GM21529 (cell line): ENCODE measurements at regions not wholly inside any gene's neighbourhood (a gene's known extent, or its start where the extent isn't known, plus 50 kb on each side); places are given as distances from the start of the nearest gene placed in this dataset.

Source experiments
- ATAC-seq: cut with Tn5 transposase; IDR thresholded peaks from one replicate; pipeline ENCODE4 v1.9.1; 2021; ENCODE audit not compliant: unreplicated experiment

DNA sequence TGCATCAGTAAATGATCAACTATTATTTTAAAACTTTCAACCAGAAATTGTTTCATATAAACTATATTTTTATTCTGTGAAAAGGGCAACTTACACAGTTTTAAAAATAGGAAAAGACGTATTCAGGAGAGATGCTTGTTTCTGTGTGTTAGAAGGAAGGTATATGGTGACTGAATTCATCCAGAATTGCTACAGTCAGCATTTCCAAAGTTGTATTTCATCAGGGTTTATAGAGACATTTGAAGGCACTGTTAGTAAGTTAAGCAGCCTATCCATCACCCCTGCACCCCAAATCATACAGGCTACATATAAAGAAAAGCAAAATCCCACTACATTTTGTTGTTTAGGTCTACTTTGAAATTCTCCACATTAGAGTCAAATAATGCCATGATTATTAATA lies 716.0 kb downstream of the KCTD16 start:
- ATAC-seq, result no peak

DNA sequence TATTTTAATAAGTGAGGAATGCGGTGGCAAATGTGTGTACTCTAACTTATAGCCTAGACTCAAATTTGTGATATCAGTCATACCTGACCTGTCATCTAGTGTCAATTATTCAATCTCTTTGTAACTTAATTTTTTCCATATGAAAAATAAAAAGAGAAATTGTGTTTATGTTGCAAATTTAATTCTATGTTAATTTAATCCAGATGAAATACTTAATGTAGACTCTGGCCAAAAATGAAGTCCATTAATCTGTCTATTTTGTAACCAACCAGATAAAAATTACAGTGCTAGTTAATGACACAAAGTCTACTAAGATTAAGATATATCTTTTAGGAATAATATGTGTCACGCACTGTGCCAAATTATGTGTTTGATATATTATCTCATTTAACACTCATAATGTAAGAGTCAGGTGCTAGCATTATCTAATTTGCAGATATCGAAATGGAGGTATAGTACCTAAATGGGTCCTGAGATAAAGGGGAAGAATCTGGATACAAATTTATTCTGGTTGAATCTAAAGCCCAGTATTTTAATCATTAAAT lies 712.1 kb downstream of the KCTD16 start:
- ATAC-seq, result no peak

DNA sequence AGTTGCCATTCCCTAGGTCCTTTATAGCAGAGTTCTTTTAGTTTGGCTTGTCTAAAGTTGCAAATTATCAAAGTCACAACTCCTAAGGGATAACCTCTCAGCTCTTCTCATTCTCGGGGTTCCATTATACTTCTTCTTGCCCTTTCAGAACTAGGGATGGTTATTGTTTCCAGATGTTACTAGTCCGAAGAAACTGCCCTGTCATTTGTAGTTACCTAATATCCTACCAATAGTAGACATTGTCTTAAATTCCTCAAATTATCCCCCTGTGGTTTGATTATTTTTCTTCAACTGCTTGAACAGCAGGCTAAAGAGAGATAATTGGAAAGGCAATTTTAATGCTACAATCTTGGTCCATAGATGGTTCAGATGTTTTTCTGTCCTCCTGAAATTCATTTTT lies 709.8 kb downstream of the KCTD16 start:
- ATAC-seq, result no peak

DNA sequence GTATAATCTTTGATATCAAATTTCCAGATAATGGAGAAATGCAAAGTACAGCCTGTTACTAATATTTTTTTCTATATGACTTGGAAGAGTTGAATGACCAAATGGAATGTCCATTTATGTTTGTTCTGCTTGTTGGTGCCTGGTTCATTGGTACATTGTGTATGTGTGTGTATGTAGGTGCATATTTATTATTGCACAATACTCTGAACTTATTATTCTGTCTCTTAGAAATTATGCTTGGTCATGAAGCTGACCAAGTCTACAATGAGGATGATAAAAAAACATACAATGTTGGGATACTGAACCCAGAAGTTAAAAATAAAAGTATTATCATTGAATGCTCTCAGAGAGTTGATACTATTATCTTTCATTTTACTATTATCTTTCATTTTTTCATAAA lies 706.3 kb downstream of the KCTD16 start:
- no peak for ATAC-seq

DNA sequence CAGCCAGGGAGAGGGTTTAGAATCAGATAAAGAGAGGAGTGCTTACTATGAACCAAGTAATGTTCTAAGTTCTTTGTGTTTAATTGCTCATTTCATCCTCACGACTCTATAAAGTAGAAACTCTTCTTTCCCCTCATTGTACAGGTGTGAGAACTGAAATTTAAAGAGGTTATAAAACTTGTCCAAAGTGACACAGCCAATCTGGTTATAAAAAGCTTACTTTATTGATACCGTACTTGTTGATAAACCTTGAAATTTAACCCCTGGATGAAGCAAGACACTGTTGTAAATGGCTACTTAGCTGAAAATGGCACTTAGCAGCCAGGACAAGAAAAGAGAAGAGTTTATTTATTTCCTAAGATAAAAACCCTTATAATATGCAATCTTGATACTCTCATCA lies 702.4 kb downstream of the KCTD16 start:
- no peak for ATAC-seq

DNA sequence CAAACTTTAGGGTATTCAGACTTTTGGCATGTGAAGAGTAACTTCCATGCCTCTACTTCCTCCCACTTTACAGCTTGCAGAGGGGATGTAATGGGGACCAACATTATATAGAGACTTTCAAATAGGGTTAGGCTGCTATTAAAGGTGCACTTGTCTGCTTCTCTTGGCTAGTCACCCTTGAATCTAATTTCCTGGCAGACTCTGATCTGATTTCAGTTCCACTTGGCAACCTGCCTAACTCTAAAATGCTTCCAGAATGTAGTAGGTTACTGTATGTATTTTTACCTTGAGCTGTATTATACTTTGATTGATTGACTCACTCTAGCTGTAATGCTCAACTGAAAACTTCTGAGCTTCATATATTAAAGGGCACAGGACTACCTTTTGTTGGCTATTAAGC lies 693.4 kb downstream of the KCTD16 start:
- no peak for ATAC-seq

DNA sequence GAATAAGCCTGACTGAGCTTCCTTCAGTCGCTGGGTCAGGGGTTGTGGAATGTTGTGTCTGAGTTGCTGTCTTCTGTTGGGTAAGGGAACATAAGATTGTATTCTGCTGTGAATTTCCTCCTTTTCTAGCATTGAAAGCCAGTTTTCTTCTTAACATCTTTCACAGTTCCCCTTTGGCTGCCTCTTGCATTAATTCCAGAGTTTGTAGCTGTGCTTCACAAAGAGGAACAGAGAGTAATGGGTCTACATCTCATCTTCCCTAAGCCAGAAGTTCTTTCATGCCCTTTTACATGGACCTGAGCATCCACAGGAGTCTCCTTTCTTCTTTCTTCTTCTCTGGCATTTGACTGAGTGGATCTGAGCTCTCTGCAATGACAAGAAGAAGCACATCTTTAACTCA lies 686.8 kb downstream of the KCTD16 start:
- ATAC-seq, result no peak

DNA sequence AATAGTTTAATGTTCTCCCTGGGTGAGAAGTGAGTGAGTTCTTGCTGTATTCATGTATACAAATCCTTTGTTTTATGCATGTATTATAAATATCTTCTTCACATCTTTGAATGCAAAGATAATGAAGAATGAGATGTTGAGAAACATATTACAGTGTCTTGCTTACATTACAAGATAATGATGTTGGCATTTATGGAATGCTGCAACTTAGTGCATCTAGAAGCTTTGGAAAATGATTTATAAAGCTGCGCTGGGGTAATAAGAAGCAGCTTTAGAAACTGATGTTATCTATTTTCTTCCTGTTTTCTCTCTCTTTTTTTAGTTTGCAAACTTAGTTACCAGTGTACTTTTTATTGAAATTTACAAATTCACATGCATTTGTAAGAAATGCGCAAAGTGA lies 673.4 kb downstream of the KCTD16 start:
- ATAC-seq, result no peak

DNA sequence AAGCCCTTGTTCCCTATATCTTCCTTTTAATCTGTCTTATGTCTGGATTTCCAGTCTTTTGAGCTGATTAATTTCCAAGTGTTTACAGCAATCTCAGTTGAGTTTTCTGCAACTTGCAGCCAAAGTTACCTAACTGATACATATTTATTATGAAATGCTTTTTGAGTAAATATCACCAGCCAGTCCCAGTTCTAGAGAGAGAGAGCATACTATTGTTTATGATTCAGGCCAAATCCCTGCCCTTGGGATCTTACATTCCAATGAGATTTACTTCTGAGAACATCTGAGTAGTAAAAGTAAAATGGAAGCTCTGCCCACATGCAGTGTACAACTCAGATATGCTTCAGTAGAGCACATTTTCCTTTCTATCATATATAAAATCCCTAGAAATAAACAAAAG lies 661.7 kb downstream of the KCTD16 start:
- ATAC-seq, result no peak

DNA sequence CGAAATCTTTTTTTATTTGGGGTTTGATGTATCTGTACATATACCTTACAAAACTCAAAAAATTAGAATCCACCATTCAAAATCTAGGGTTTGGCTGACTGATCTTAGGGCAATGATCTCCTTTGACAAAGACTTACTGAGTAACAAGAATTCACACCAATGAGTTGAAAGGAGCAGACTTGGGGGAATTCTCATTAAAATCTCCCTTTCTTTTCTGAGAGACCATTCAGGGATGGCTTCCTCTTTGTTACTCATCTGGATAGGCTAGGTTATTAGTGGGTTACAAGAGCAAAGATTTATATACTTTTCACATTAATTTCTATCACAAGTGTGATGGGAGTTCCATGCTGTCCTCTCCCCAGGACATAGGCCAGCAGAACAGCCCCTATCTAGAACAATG lies 661.0 kb downstream of the KCTD16 start:
- ATAC-seq, result no peak

DNA sequence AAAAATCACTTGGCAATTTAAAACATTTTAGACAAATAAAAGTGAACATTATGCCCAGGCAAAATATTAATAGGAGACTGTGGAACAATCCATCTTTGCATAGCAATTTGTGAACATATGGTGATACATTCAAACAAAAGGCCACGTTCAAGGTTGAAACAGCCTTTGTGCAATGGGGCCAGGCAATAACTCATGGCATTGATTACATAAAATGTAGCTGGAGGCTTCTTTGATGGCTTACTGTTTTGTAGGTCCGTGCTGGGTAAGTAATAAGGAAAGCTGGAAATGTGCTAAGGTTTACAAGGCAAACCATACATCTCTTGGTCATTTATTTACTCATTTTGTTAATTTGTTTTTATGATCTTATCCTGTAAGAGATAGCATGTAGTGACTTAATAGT lies 651.8 kb downstream of the KCTD16 start:
- no peak for ATAC-seq

DNA sequence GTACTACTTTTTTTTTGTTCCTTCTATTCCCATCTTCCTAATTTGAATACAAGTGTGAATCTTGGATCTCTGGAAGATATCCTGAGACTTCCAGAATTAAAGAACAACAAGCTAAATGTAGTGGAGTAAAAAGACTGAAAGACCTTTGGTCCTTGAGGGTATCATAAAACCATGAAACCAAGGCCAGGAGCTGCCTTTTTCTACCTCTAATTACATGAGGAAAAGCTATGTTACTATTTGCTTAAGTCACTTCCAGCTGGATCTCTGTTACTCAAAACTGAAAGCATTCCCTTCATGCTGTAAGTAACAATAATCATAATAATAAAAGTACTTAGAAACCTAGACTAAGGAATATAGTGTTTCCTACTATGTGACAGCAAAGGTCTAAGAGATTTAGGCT lies 649.6 kb downstream of the KCTD16 start:
- ATAC-seq, result no peak

DNA sequence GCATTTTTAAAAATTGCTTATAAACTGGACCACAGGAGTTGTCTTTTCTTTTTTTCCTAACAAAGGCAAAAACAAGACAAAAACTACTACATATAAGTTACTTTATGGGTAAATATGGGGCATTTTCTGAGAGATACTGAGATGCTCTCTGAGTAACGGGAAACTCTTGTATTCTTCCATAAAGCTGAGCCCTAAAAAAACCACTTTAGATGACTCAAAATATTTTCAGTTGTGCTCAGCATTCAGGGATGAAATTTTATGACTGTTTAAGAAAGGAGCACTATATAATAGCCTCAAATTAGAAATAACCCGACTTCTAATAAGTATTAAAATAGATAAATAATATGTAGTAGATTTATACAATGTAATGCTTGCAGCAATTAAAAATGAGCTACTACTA lies 644.5 kb downstream of the KCTD16 start:
- no peak for ATAC-seq

DNA sequence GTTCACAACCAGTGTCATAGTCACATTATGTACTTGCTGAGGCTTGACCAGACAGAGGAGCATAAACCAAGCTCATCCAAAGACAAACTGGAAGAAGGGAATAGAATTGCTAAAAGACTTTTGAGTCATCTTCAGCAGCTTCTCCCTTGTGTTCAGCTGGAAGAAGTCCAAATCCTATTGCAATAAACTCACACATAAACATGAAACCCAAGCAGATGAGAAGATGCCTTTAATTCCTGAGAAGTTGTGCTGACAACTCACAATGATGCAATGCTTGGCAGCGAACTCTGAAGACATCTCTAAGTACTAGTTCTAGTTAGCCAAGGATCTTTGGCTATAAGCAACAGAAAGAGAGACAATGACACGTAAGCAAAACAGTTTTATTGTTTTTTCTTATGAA lies 642.1 kb downstream of the KCTD16 start:
- no peak for ATAC-seq

DNA sequence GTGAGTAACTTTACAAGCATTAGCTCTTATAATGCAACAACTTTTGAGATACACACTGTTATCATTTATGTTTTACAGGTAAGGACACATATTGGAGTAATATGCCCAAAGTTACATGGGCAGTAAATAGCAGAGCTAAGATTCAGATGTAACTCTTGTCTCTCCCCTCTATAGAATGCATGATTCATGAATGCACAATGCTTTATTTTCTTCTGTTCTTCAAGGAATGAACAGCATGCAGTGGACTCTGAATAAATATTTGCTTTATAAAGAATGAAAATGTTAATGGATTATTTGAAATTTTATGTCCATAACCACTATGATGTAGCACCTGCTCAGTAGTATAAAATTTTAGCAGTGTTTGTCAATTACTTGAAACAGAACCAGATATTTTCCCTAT lies 629.5 kb downstream of the KCTD16 start:
- no peak for ATAC-seq

DNA sequence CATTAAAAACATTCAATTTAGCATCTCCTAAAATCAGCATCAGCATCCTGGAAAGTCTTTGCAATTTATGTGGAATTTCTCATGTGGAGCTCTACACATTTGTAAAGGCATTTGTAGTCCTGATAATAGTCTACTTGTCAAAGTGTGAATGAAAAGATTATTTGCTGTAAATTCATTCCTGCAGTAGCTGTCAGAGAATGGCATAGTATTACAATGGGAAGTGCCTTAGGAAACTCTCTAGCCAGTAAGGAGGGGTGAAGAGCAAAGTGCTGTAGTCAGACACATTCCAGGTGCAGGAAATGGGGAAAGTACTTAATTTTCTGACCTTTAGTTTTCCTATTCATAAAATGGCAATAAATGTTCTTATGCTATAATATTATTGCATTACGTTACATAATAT lies 627.9 kb downstream of the KCTD16 start:
- no peak for ATAC-seq

DNA sequence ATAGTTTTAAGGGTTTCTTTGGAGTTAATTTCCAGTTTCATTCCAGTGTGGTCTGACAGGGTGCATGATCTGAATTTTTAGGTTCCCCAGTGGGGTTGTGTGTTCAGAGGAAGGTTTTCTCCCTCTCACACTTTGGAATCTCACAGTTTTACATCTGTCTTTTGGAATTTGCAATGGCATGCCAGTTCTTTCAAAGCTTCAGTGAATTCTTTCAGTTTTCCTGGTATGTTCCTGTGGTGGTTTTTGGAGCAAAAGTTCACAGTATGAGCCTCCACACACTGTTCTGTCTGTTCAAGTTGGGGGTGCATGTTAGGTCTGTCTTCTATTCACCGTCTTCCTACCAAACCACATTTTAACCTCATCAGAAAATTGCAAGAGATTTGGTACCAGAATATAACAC lies 624.2 kb downstream of the KCTD16 start:
- ATAC-seq, result no peak

DNA sequence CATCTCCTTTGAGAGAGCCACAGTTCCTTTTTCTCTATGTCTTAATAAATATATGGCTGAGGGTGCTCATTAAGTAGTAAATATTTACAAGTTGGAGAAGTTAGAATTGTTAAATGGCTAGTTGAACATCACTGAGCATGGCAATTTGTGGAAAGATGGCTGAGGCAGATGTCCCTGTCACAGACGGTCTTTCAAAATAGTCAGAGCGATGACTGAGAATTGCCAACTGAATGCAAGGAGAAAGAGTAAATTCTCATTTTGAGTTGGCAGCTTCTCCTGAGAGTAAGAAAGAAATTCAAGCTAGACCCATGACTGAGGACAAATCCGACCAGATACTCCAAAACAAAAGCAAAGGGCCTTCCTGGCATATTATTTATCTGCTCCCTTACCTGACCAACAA lies 617.9 kb downstream of the KCTD16 start:
- ATAC-seq, result no peak

DNA sequence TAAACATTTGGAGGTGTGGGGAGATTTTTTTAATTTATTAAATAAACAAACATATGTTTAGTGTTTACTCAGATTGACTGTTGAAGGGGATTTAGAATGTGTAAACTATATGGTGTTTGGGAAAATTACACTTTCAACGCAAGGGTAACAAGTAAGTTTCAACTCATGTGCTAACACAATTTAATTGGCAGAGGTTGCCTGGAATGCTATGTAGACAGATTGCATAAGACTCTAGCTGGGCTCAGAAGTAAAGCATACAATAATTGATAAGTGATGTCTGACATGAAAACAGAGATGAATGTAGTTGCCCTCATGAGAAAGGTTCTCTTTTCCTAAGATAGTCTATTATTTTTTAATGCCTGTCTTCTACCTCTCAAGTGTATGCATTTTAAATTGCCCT lies 617.4 kb downstream of the KCTD16 start:
- ATAC-seq, result no peak

DNA sequence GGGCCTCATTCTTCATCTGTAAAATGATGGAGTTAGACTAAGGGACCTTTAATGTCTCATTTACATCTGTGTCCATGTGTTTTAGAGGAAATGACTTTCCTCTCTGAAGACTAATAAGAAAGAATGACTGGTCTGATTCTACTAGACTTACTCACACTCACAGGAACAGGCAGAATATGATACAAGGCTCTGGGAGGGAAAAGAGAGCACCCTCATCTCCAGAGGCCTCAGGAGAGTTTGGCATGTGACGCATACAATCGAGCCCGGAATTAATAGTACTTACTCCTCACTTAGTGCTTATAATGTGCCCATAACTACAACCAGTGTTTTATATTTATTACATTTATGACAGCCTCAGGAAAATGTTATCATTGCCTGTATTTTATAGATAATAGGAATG lies 608.7 kb downstream of the KCTD16 start:
- ATAC-seq, result no peak

DNA sequence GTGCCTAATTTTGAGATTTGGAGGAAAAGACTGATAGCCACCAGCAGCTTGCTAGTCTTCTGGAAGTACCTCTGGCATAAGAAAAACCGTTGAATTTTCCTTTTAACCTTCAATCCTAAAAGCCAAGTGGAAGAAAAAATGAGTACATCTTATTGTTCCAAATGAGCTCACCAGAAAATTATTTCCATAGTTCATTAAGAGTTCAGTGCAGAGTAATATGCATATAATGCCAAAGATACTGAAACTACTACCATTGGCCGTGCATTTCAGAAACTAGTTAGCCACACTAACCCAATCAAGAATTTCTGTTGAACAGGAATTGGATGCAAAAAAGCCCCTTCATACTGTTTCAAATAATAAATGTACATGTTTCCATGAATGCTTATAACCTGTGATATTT lies 607.9 kb downstream of the KCTD16 start:
- no peak for ATAC-seq

DNA sequence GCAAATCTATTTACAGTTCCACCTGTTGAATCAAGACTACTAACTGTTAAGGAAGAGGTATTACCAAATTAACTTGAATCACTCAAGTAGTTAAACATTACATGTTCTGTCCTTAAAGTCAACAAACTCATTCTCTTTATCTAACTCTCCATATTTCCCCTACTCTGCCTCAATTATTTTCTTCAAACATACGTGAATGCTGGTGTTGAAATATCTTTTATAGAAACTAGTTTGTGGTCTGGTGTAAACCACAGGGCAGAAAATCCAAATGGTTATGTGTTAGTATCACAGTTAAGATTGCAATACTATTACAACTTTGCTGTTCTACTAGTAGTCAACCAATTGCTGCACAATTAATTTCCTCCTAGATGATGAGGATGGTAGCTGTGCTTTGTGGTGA lies 603.5 kb downstream of the KCTD16 start:
- no peak for ATAC-seq

DNA sequence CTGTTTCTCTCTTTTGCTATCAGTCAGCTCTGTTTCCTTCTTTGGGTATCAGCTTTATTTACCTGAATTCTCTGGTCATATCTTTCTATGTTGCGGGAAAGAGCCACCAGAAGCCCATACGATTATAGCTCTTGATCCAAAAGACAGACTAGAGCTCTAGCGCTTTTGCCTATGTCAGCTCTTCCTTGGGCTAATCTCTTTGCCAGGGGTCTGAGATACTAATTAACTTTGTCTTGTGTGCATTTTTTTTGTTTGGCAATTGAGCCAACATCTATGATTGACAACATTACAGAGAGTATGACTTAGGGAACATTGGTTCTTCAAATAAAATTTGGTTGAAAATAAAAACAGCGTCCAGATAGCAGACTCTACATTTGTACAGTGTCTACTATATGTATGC lies 603.0 kb downstream of the KCTD16 start:
- no peak for ATAC-seq

DNA sequence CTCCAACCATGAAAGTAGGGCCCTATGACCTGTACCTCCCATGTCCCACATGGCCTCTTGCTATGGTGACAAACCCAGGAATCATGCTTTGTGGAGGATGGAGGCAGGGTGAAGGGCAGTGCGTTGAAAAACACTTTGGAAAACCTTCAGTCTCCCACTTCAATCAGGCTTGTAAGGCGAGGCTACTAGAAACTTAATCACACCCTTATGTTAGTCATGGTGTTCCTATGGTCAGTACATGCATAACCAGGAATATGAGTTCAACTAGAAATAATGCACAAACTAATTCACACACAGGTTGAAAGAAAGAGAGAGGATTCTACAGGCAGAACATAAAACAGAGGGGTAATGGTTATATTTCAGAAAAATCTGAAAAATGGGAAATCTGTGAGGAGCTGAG lies 601.1 kb downstream of the KCTD16 start:
- no peak for ATAC-seq
